ENCODE measurements at regions not wholly inside any gene's neighbourhood (a gene's known extent, or its start where the extent isn't known, plus 50 kb on each side); places are given as distances from the start of the nearest gene placed in this dataset.

DNA sequence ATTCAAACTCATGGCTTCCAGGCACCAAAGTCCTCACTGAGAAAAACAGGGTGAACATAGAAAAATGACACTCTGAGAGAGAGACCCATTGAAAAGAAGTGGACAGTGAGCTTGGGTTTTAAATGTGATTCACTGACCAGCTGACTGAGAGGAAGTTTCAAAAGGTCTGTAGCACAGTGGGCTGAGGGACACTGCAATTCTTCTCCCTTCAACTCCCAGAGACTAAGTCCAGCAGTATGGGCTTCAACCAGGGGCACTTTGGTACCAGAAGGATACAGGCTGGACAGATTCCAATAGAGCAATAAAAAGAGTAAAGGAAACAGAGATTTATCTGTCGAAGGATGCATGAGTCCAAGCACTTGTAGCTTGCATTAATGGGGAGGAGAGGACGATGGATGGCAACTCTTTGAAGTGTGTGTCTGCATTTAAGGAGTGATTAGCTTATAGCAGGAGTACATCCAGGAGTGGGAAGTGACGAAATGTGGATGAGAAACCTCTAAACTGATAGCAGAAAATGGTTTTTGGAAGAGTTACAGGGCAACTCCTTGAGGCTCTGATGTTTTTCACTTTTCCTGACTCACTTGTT lies 117.0 kb upstream of the ANKRD55 start:
- DNase-seq (ENCODE audit: low read depth), result no peak

- DNase-seq (ENCODE audit: low read depth), result no peak
Measured at GRCh38 chr5:56349461-56349860, 116.3 kb upstream of the ANKRD55 start.

DNA sequence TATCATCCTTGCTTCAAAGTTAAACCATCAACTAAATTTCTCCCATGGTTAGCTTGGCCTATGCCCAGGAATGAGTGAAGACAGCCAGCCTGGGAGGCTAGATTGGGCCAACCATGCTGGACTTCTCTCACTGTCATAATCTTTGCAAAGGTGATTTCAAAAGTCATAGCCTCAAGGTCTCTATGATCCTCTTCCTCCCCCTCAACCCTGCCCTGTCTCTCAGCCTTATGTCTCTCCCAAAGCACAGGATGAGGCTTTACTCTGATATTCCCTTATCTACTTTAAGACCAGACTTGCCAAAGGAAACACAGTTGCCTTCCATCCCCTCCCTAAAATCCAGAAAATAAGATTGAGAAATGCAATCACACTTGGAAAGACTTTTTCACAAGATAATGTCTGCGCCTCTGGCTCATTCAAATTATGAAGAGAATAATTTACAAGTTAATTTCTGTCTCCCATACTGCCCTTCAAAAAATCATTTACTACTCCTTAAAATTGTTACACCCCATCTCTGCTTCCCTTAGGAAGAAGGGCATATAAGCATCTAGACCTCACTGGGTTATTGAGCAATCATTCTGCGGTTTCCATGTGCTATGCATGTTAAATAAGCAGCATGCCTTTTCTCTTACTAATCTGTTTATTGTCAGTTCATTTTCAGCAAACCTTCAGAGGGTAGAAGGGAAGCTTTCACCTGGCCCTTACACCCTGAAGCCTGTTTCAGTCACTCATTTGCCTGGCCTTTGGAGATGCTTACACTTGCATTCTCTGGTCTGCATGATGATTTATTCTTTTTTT lies 113.8 kb upstream of the ANKRD55 start:
- DNase-seq (ENCODE audit: low read depth), result peak; percentile 87

- no peak for DNase-seq (ENCODE audit: low read depth)
Measured at GRCh38 chr5:56346044-56346710, 113.0 kb upstream of the ANKRD55 start.

GRCh38 chr5:56345352-56345751 lies 112.2 kb upstream of the ANKRD55 start:
- no peak for DNase-seq (ENCODE audit: low read depth)

- no peak for DNase-seq (ENCODE audit: low read depth)
Measured at GRCh38 chr5:56344594-56344993, 111.5 kb upstream of the ANKRD55 start.

- no peak for DNase-seq (ENCODE audit: low read depth)
Measured at GRCh38 chr5:56343988-56344387, 110.9 kb upstream of the ANKRD55 start.

- no peak for DNase-seq (ENCODE audit: low read depth)
Measured at GRCh38 chr5:56342616-56343015, 109.5 kb upstream of the ANKRD55 start.

DNA sequence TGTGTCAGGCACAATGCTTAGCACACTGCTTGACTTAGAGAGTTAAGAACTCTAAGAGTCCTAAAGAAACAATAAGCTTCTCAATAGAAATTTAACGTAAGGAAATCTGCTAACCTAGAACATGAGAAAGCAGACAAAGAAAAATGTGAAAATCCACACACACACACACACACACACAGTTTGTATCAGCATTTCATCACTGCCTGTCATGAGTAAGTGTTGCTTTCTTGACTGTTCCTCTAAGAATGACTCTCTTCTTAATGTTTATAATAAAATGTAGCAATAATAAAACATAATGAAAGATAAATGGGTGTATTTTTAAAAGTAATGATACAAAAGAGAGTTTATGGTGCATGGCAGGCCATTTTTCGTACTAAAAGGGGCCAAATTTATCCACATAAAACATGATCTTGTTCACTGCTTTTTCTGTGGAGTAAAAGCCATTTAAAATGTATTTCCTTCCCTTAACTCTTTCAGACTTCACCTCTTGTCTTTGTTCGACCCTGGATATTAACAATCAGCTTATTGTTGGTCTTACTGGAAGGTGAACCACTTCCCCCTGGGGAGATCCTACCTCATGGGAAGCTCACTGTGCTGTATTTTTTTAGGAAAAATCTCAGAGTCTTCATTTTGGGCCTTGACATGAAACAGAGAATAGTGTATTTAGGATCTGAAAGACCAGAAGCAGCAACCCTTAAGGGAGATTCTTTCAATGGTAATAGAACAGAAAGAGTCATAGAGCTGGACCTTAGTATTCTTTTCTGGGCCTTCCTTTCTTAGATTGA lies 107.3 kb upstream of the ANKRD55 start:
- no peak for DNase-seq (ENCODE audit: low read depth)

GRCh38 chr5:56339732-56340131 lies 106.6 kb upstream of the ANKRD55 start:
- no peak for DNase-seq (ENCODE audit: low read depth)

DNA sequence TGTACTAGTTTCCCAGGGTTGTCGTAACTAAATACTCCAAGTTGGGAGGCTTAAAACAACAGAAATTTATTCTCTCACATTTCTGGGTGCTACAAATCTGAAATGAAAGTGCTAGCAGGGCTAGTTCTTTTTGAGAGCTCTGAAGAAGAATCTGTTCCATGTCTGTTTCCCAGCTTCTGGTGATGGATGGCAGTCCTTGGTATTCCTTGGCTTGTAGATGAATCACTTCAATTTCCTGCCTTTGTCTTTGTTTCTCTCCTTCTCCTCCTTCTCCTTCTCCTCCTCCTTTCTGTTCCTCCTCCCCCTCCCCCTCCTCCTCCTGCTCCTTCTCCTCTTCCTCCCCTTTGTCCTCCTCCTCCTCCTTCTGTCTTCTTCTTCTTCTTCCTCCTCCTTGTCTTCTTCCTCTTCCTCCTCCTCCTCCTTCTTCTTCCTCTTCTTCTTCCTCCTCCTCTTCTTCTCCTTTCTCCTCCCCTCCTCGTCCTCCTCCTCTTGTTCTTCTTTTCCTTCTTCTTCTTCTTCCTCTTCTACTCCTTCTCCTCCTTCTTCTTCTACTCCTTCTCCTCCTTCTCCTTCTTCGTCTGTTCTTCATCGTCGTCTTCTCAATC lies 104.7 kb upstream of the ANKRD55 start:
- no peak for DNase-seq (ENCODE audit: low read depth)

DNA sequence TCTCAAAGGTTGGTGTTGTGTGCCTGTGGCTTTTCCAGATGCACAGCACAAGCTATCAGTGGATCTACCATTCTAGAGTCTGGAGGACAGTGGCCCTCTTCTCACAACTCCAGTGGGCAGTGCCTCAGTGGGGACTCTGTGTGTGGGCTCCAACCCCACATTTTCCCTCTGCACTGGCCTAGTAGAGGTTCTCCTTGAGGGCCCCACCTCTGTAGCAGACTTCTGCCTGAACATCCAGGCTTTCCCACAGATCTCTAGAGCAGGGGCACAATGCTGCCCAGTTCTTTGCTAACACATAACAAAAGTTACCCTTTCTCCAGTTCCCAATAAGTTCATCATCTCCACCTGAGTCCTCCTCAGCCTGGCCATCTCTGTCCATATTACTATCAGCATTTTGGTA lies 102.1 kb upstream of the ANKRD55 start:
- no peak for DNase-seq (ENCODE audit: low read depth)

DNA sequence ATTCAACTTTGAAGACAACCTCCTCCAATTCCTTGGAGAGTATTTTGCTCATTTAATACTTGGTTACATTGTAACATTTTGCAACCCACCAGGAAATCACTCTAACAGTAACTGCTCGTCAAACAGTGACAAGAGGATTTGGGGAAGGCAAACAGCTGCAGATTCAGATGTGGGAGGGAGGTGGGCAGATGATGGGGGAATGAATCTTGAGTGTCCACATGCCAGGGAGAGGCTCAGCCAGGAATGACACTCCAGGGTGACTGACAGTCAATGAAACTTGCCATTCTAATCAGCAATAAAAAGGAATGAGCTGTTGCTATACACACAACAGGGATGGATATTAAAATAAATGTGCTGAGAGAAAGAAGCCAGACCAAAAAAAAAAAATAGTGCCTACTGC lies 97.7 kb upstream of the ANKRD55 start:
- DNase-seq (ENCODE audit: low read depth), result no peak

DNA sequence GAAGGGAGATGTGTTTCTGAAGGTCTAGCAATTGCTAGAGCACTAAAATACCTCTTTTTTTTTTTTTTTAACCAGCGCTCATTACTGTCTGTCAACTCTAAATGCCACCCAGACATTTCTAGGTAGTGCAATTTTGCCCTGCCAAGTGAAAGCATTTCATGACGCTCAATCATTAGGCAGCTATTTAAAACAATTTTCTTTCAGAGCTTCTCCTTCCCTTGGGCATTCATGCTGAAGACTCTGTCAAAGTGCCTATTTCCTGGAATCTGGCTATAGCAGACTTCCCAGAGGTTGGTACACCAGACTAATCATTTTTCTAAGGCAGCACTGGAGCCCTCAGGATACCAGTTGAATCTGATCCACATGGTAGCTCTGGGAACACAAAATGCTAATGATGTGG lies 97.0 kb upstream of the ANKRD55 start:
- DNase-seq (ENCODE audit: low read depth), result no peak

- no peak for DNase-seq (ENCODE audit: low read depth)
Measured at GRCh38 chr5:56329652-56330051, 96.5 kb upstream of the ANKRD55 start.

- peak; percentile 74 for DNase-seq (ENCODE audit: low read depth)
Measured at GRCh38 chr5:56328753-56329560, 95.8 kb upstream of the ANKRD55 start.

DNA sequence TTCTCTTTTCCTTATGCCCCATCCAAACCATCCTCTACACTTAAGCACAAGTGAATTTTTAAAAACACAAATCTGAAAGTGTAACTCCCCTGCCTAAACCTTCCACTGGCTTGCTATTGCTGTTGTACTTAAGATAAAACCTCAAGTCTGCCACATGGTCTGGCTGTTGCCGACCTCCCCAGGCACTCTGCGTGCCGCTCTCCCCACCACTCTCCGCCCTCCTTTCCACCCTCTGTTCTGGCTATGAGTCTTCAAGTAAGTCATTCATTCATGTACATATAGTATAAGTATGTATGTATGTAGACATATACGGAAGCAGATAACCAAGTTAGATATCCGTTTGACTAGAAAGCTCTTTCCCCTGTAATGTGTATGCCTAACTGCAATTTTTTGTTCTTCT lies 94.7 kb upstream of the ANKRD55 start:
- DNase-seq (ENCODE audit: low read depth), result no peak

DNA sequence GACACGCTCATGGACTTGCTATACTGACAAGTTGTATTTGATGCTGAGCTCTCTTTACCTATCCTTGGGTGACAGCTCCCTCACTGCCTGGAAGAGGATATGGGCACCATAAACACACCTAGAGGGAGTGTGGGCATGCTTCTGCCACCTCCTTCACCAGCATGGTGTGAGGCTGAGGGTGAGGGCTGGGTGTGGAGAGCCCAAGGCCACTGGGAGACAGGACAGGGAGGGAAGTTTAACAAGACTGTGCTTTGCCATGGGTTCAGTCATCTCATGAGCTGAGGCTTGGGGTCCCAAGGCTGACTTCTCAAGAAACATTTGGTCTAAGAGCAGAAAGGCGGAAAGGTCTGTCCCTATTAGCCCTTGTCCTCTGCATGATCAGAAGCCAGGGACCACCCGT lies 93.6 kb upstream of the ANKRD55 start:
- no peak for DNase-seq (ENCODE audit: low read depth)

DNA sequence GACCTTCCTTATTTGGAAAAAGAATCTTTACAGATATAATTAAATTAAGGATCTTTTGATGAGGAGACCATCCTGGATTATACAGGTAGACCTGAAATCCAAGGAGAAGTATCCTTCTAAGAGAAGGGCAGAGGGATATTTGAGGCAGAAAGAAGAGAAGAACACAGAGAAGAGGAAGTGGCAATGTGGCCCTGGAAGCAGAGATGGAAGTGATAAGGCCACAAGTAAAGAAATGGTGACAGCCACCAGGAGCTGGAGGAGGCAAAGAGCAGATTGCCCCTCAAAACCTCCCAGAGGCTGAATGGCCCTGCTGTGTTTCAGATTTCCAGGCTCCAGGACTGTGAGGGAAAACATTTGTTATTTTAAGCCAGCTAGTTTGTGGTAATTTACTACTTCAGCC lies 93.0 kb upstream of the ANKRD55 start:
- DNase-seq (ENCODE audit: low read depth), result no peak

- DNase-seq (ENCODE audit: low read depth), result no peak
Measured at GRCh38 chr5:56325039-56325438, 91.9 kb upstream of the ANKRD55 start.

DNA sequence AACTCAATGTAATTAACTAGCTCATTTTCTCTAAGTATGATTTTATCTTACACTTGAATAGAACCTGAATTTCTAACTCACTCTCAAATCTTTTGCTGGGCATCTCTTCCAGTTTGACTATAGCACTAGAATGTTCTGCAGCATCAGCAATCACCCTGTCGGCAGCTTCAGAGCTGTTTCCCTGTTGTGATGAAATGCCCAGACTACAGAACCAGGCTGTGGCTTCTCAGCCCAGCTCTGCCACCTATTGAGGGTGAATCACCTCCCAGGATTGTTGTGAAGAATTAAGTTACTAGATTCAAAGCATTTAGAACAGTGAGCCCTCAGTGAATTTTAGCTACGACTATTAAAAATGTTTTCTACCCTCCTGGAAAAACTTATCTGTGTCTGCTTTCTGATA lies 90.4 kb upstream of the ANKRD55 start:
- peak; percentile 76 for DNase-seq (ENCODE audit: low read depth)

All from Daoy (cell line).